ENCODE measurements at regions not wholly inside any gene's neighbourhood (a gene's known extent, or its start where the extent isn't known, plus 50 kb on each side); places are given as distances from the start of the nearest gene placed in this dataset.

GRCh38 chr14:106786697-106787096 lies 1260.3 kb downstream of the TMEM121 start:
- TF ChIP-seq CREB1 (CRISPR knock-in tag; IDR thresholded peaks at IDR 0.05; ENCODE audit: low read depth), result no peak
- H3F3A ChIP-seq (replicated peaks; ENCODE audit: low read depth), result no peaks in the 10 kb centered on the region
- no peaks in the 10 kb centered on the region for H3K4me1 Mint-ChIP-seq
- no peaks in the 10 kb centered on the region for H3K27me3 ChIP-seq (ENCODE audit: insufficient read depth)
- H3K4me3 ChIP-seq, result no peak overlapping the region
- no peaks in the 10 kb centered on the region for H3K79me2 ChIP-seq (replicated peaks; ENCODE audit: insufficient read depth)
- peaks cover 95% of the 10 kb centered on the region for H3K9me3 Mint-ChIP-seq
- no peak overlapping the region for H2AFZ ChIP-seq
- H3K27ac Mint-ChIP-seq, result no peak overlapping the region
- no peak overlapping the region for H3K27ac ChIP-seq (ENCODE audit: low read depth)
- no peaks in the 10 kb centered on the region for H3K9me2 ChIP-seq (ENCODE audit: insufficient read depth)
- H3K36me3 Mint-ChIP-seq (ENCODE audit: low read depth), result peaks cover 33% of the 10 kb centered on the region
- no peaks in the 10 kb centered on the region for H3K36me3 ChIP-seq (ENCODE audit: insufficient read depth)
- DNase-seq (ENCODE audit: low spot score), result no peak
- ATAC-seq, result no peak
- H3K4me3 Mint-ChIP-seq, result no peak overlapping the region
- H4K20me1 ChIP-seq (replicated peaks; ENCODE audit: insufficient read depth), result no peaks in the 10 kb centered on the region
- no peaks in the 10 kb centered on the region for H3K4me1 ChIP-seq (ENCODE audit: insufficient read depth)
- no peak overlapping the region for H3K4me2 ChIP-seq
- H3K27me3 Mint-ChIP-seq (ENCODE audit: insufficient read depth, low read depth, poor library complexity), result peaks cover 3% of the 10 kb centered on the region

- peaks cover 32% of the 10 kb centered on the region for H3K36me3 Mint-ChIP-seq (ENCODE audit: low read depth)
- no peak for ATAC-seq
- TF ChIP-seq JUNB (IDR thresholded peaks at IDR 0.05; ENCODE audit: unreplicated experiment) (no peak), ETS1 (IDR thresholded peaks at IDR 0.05) (no peak), POLR2AphosphoS5 (IDR thresholded peaks at IDR 0.05; ENCODE audit: low read depth) (no peak), REST (IDR thresholded peaks at IDR 0.05; ENCODE audit: unreplicated experiment) (no peak), NANOG (IDR thresholded peaks at IDR 0.05; ENCODE audit: borderline replicate concordance) (no peak), ZNF114 (CRISPR knock-in tag; IDR thresholded peaks at IDR 0.05) (no peak), EZH2phosphoT487 (IDR thresholded peaks at IDR 0.05; ENCODE audit: unreplicated experiment) (no peak), STAT1 (IDR thresholded peaks at IDR 0.05; ENCODE audit: unreplicated experiment) (no peak)
- TF ChIP-seq, protein P1, sequence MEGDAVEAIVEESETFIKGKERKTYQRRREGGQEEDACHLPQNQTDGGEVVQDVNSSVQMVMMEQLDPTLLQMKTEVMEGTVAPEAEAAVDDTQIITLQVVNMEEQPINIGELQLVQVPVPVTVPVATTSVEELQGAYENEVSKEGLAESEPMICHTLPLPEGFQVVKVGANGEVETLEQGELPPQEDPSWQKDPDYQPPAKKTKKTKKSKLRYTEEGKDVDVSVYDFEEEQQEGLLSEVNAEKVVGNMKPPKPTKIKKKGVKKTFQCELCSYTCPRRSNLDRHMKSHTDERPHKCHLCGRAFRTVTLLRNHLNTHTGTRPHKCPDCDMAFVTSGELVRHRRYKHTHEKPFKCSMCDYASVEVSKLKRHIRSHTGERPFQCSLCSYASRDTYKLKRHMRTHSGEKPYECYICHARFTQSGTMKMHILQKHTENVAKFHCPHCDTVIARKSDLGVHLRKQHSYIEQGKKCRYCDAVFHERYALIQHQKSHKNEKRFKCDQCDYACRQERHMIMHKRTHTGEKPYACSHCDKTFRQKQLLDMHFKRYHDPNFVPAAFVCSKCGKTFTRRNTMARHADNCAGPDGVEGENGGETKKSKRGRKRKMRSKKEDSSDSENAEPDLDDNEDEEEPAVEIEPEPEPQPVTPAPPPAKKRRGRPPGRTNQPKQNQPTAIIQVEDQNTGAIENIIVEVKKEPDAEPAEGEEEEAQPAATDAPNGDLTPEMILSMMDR (conservative IDR thresholded peaks at IDR 0.05; ENCODE audit: low read depth in 2 of 2), result no peak
- TF ChIP-seq, protein P2, sequence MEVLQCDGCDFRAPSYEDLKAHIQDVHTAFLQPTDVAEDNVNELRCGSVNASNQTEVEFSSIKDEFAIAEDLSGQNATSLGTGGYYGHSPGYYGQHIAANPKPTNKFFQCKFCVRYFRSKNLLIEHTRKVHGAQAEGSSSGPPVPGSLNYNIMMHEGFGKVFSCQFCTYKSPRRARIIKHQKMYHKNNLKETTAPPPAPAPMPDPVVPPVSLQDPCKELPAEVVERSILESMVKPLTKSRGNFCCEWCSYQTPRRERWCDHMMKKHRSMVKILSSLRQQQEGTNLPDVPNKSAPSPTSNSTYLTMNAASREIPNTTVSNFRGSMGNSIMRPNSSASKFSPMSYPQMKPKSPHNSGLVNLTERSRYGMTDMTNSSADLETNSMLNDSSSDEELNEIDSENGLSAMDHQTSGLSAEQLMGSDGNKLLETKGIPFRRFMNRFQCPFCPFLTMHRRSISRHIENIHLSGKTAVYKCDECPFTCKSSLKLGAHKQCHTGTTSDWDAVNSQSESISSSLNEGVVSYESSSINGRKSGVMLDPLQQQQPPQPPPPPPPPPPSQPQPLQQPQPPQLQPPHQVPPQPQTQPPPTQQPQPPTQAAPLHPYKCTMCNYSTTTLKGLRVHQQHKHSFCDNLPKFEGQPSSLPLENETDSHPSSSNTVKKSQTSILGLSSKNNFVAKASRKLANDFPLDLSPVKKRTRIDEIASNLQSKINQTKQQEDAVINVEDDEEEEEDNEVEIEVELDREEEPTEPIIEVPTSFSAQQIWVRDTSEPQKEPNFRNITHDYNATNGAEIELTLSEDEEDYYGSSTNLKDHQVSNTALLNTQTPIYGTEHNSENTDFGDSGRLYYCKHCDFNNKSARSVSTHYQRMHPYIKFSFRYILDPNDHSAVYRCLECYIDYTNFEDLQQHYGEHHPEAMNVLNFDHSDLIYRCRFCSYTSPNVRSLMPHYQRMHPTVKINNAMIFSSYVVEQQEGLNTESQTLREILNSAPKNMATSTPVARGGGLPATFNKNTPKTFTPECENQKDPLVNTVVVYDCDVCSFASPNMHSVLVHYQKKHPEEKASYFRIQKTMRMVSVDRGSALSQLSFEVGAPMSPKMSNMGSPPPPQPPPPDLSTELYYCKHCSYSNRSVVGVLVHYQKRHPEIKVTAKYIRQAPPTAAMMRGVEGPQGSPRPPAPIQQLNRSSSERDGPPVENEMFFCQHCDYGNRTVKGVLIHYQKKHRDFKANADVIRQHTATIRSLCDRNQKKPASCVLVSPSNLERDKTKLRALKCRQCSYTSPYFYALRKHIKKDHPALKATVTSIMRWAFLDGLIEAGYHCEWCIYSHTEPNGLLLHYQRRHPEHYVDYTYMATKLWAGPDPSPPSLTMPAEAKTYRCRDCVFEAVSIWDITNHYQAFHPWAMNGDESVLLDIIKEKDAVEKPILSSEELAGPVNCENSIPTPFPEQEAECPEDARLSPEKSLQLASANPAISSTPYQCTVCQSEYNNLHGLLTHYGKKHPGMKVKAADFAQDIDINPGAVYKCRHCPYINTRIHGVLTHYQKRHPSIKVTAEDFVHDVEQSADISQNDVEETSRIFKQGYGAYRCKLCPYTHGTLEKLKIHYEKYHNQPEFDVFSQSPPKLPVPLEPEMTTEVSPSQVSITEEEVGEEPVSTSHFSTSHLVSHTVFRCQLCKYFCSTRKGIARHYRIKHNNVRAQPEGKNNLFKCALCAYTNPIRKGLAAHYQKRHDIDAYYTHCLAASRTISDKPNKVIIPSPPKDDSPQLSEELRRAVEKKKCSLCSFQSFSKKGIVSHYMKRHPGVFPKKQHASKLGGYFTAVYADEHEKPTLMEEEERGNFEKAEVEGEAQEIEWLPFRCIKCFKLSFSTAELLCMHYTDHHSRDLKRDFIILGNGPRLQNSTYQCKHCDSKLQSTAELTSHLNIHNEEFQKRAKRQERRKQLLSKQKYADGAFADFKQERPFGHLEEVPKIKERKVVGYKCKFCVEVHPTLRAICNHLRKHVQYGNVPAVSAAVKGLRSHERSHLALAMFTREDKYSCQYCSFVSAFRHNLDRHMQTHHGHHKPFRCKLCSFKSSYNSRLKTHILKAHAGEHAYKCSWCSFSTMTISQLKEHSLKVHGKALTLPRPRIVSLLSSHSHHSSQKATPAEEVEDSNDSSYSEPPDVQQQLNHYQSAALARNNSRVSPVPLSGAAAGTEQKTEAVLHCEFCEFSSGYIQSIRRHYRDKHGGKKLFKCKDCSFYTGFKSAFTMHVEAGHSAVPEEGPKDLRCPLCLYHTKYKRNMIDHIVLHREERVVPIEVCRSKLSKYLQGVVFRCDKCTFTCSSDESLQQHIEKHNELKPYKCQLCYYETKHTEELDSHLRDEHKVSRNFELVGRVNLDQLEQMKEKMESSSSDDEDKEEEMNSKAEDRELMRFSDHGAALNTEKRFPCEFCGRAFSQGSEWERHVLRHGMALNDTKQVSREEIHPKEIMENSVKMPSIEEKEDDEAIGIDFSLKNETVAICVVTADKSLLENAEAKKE (CRISPR knock-in tag; IDR thresholded peaks at IDR 0.05), result no peak
Measured at GRCh38 chr14:106787626-106788025, 1261.2 kb downstream of the TMEM121 start.

More at GRCh38 chr14:106787626-106788025, 1261.2 kb downstream of the TMEM121 start:
- Histone ChIP-seq H3K4me2 (no peak overlapping the region), H3K4me3 (no peak overlapping the region), H3K27ac (ENCODE audit: low read depth) (no peak overlapping the region), H2AFZ (no peak overlapping the region), H3K79me2 (replicated peaks; ENCODE audit: insufficient read depth) (no peaks in the 10 kb centered on the region), H3F3A (replicated peaks; ENCODE audit: low read depth) (no peaks in the 10 kb centered on the region), H4K20me1 (replicated peaks; ENCODE audit: insufficient read depth) (no peaks in the 10 kb centered on the region), H3K27me3 (ENCODE audit: insufficient read depth) (no peaks in the 10 kb centered on the region), H3K36me3 (ENCODE audit: insufficient read depth) (no peaks in the 10 kb centered on the region), H3K9me2 (ENCODE audit: insufficient read depth) (no peaks in the 10 kb centered on the region), H3K4me1 (ENCODE audit: insufficient read depth) (no peaks in the 10 kb centered on the region)
- no peak for DNase-seq (ENCODE audit: low spot score)
- Mint-ChIP-seq H3K4me3 (no peak overlapping the region), H3K27me3 (ENCODE audit: insufficient read depth, low read depth, poor library complexity) (peaks cover 2% of the 10 kb centered on the region), H3K4me1 (no peaks in the 10 kb centered on the region), H3K27ac (no peak overlapping the region), H3K9me3 (peaks cover 96% of the 10 kb centered on the region)
